Neuronal stem cell (in vitro differentiated cells): ENCODE measurements at regions not wholly inside any gene's neighbourhood (a gene's known extent, or its start where the extent isn't known, plus 50 kb on each side); places are given as distances from the start of the nearest gene placed in this dataset.

Source experiments
- DNase-seq: peaks from one replicate; pipeline ENCODE4 v3.0.0-alpha.2; 2013; ENCODE audit warnings: low spot score
- H2AFZ ChIP-seq: one replicate; pipeline ENCODE4 v1.6.1; 2013; ENCODE audit warnings: mild to moderate bottlenecking, low read length, inconsistent platforms
- H2AK5ac ChIP-seq: 2 replicates; pipeline ENCODE4 v1.6.1; 2013; ENCODE audit warnings: low read depth, mild to moderate bottlenecking, inconsistent platforms, low read length, moderate library complexity, mixed read lengths
- H2BK120ac ChIP-seq: 2 replicates; pipeline ENCODE4 v1.6.1; 2013; ENCODE audit warnings: low read depth, mild to moderate bottlenecking, inconsistent platforms, low read length, moderate library complexity, mixed read lengths
- H2BK12ac ChIP-seq: one replicate; pipeline ENCODE4 v1.6.1; 2013; ENCODE audit warnings: low read length, inconsistent platforms
- H2BK15ac ChIP-seq: 2 replicates; pipeline ENCODE4 v1.6.1; 2013; ENCODE audit warnings: mild to moderate bottlenecking, low read length, inconsistent platforms, mixed read lengths
- H2BK5ac ChIP-seq: one replicate; pipeline ENCODE4 v1.6.1; 2013; ENCODE audit warnings: inconsistent platforms, mild to moderate bottlenecking, low read length, moderate library complexity
- H3K14ac ChIP-seq: one replicate; pipeline ENCODE4 v1.6.1; 2013; ENCODE audit warnings: low read length, inconsistent platforms
- H3K18ac ChIP-seq: 2 replicates; pipeline ENCODE4 v1.6.1; 2013; ENCODE audit warnings: low read length, inconsistent platforms
- H3K23ac ChIP-seq: 2 replicates; pipeline ENCODE4 v1.6.1; 2013; ENCODE audit warnings: low read depth, mild to moderate bottlenecking, mixed read lengths, low read length, inconsistent platforms; ENCODE audit not compliant: poor library complexity
- H3K27ac ChIP-seq: replicated peaks from 3 replicates; pipeline ENCODE4 v1.5.1; 2013; ENCODE audit warnings: low read length, inconsistent platforms
- H3K27me3 ChIP-seq, 3 experiments: 2 replicates each; pipeline ENCODE4 v1.6.1; 2013; ENCODE audit warnings: low read length in 3 of 3, mild to moderate bottlenecking in 2 of 3, inconsistent platforms in 1 of 3, low read depth in 1 of 3, mixed read lengths in 1 of 3, moderate library complexity in 1 of 3; ENCODE audit not compliant: control insufficient read depth in 3 of 3, insufficient read depth in 3 of 3
- H3K36me3 ChIP-seq, 2 donors: replicated peaks in 1 of 2; 2 replicates each; pipeline ENCODE4 v1.6.1; 2013; ENCODE audit warnings: low read length in 2 of 2; ENCODE audit not compliant: control insufficient read depth in 2 of 2, insufficient read depth in 2 of 2
- H3K4ac ChIP-seq: 2 replicates; pipeline ENCODE4 v1.6.1; 2013; ENCODE audit warnings: inconsistent platforms, mild to moderate bottlenecking, low read length, moderate library complexity
- H3K4me1 ChIP-seq, 2 donors: 1 replicate in 1 of 2; 2 replicates in 1 of 2; pipeline ENCODE4 v1.6.1; 2013; ENCODE audit warnings: low read length in 2 of 2, low read depth in 1 of 2; ENCODE audit not compliant: control insufficient read depth in 2 of 2, insufficient read depth in 1 of 2
- H3K4me2 ChIP-seq: one replicate; pipeline ENCODE4 v1.6.1; 2013; ENCODE audit warnings: mild to moderate bottlenecking, low read length, inconsistent platforms; ENCODE audit not compliant: insufficient read depth, poor library complexity, severe bottlenecking
- H3K4me3 ChIP-seq, 2 donors: 2 replicates each; pipeline ENCODE4 v1.5.1; 2013; ENCODE audit warnings: low read length in 2 of 2, mild to moderate bottlenecking in 2 of 2, inconsistent platforms in 1 of 2, moderate library complexity in 1 of 2
- H3K79me1 ChIP-seq: one replicate; pipeline ENCODE4 v1.6.1; 2013; ENCODE audit warnings: low read depth, mild to moderate bottlenecking, inconsistent platforms, low read length, moderate library complexity
- H3K9ac ChIP-seq: one replicate; pipeline ENCODE4 v1.6.1; 2013; ENCODE audit warnings: mild to moderate bottlenecking, low read depth, low read length, inconsistent platforms; ENCODE audit not compliant: poor library complexity
- H3K9me3 ChIP-seq, 2 donors: replicated peaks in 1 of 2; 2 replicates each; pipeline versions ENCODE3 to v1.6.1; 2013; ENCODE audit warnings: low read length in 2 of 2, mild to moderate bottlenecking in 2 of 2, inconsistent platforms in 1 of 2, low read depth in 1 of 2, mixed read lengths in 1 of 2, moderate library complexity in 1 of 2; ENCODE audit not compliant: control insufficient read depth in 2 of 2, insufficient read depth in 1 of 2
- H4K8ac ChIP-seq: one replicate; pipeline ENCODE4 v1.6.1; 2013; ENCODE audit warnings: low read depth, mild to moderate bottlenecking, inconsistent platforms, low read length, moderate library complexity
- H4K91ac ChIP-seq: one replicate; pipeline ENCODE4 v1.6.1; 2013; ENCODE audit warnings: low read length, low read depth, mild to moderate bottlenecking, inconsistent platforms; ENCODE audit not compliant: poor library complexity
- WGBS, 2 donors: extraction: QIAGEN DNeasy Blood & Tissue Kit; methylation state at CpG; one replicate each; pipeline ENCODE4 v1.1.7; 2013; ENCODE audit warnings: missing lambda C conversion rate in 2 of 2, mixed read lengths in 1 of 2; ENCODE audit not compliant: insufficient read length in 2 of 2, insufficient replicate concordance in 1 of 2; ENCODE audit errors: extremely low coverage in 2 of 2; 5-methylcytosine and 5-hydroxymethylcytosine counted together

DNA sequence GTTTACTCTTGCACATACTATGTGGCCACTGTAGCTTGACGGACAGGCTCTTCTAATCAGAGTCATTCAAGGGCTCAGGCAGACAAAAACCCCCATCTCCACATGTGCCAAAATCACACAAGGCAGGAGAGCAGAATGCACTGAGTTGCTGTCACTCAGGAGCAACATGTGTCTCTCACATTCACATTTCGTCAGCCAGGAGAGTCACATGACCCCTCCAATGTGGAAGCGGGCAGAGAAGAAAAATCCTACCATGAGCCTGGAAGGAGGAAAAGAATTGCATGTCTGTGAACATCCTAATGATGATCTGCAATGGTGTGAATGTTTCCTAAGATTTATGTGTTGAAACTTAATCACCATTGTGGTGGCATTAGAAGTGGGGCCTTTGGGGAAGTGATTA, 69.9 kb upstream of the MSX2 start:
- Histone ChIP-seq H4K91ac (no peak overlapping the region), H3K36me3 (no peaks in the 10 kb centered on the region), H3K23ac (no peak overlapping the region), H3K9ac (no peak overlapping the region), H2BK5ac (no peak overlapping the region), H3K27me3 (no peaks in the 10 kb centered on the region), H3K14ac (no peak overlapping the region), H3K9me3 (no peaks in the 10 kb centered on the region), H3K79me1 (no peaks in the 10 kb centered on the region), H2BK120ac (no peak overlapping the region), H3K4me3 (no peak overlapping the region), H3K4me2 (no peak overlapping the region), H2BK15ac (no peak overlapping the region), H2AFZ (no peak overlapping the region), H3K27ac (no peak overlapping the region), H3K4ac (no peak overlapping the region), H2AK5ac (no peak overlapping the region), H4K8ac (no peak overlapping the region), H2BK12ac (no peak overlapping the region), H3K4me1 (peaks cover 0 to 2% of the 10 kb centered on the region in 2 donors), H3K18ac (no peak overlapping the region)
- DNase-seq = no peak
- WGBS, 2 donors = no CpG with 5 or more reads among the region's 3 CpGs

DNA sequence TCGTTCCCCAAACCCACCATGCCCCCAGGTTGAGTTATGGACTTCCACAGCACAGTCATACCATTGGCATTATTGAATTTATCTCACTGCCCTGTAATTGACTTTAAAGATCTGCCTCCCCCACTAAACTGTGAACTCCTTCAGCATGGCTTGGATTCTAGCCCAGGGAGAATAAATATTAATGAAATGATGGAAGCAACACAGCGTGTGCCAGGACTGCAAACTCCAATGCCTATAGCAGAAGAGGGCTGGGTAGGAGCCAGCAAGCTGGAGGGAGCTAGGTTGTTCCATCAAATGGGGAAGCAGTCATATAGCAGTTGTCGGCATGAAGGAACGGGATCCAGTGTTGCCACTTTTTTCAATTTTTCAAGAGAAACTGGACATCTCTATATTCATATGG, 69.0 kb upstream of the MSX2 start:
- Histone ChIP-seq H4K8ac (no peak overlapping the region), H3K27me3 (no peaks in the 10 kb centered on the region), H4K91ac (no peak overlapping the region), H2BK15ac (no peak overlapping the region), H3K14ac (no peak overlapping the region), H3K4ac (no peak overlapping the region), H3K27ac (no peak overlapping the region), H3K4me2 (no peak overlapping the region), H3K79me1 (no peaks in the 10 kb centered on the region), H3K18ac (no peak overlapping the region), H3K36me3 (no peaks in the 10 kb centered on the region), H2BK12ac (no peak overlapping the region), H2BK5ac (no peak overlapping the region), H2AFZ (no peak overlapping the region), H2BK120ac (no peak overlapping the region), H3K4me1 (peaks cover 0 to 2% of the 10 kb centered on the region in 2 donors), H3K4me3 (no peak overlapping the region), H3K9me3 (no peaks in the 10 kb centered on the region), H3K23ac (no peak overlapping the region), H3K9ac (no peak overlapping the region), H2AK5ac (no peak overlapping the region)
- DNase-seq = no peak
- no CpG with 5 or more reads among the region's 4 CpGs for WGBS, 2 donors

DNA sequence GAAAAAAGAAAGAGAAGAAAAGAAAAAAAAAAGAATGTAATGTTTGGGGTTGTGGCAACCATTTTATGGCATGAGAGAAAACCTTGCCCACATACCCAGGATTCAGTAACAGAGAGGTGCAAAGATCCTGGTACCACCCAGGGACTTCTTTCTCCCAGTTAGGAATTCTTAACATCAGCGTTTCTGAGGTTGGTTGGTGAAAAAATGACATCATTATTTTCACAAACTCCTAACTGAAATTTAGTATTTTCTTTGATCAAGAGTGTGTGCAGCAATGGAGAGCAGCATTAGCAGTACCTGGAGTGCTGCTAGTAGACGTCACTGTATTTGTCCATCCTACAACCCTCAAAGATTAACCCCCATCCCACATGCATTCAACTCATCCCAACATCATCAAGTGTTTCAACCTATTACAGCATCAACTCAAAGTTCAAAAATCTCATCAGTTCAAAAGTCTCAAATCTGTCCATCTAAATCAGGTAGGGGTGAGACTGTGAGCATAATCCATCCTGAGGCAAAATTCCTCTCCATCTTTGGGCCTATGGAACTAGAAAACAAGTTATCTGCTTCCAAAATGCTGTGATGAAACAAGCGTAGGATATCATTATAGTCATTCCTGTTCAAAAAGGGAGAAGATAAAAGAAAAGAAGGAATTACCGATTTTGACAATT, 60.1 kb upstream of the MSX2 start:
- WGBS, 2 donors = no CpG with 5 or more reads among the region's 4 CpGs
- no peaks in the 10 kb centered on the region for H3K79me1 ChIP-seq

DNA sequence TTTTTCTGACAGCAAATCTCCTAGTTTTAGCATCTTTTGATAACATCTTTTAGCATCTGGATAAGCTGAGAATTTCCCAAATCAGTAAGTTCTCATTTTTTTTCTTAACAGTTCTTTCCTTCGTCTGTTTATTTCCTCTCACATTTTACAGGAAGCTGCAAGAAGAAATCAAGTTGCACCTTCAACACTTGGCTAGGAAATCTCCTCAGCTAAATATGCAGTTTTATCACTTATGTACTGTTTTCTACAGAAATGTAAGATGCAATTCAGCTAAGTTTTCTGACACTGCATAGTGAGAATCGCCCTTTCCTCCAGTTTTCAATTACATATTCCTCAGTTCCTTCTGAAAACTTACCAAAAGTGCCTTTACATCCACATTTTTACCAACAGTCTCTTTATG, 59.0 kb upstream of the MSX2 start:
- Histone ChIP-seq H4K91ac (no peak overlapping the region), H3K14ac (no peak overlapping the region), H2BK15ac (no peak overlapping the region), H3K4ac (no peak overlapping the region), H3K4me1 (peaks cover 0 to 2% of the 10 kb centered on the region in 2 donors), H3K9ac (no peak overlapping the region), H3K23ac (no peak overlapping the region), H3K4me2 (no peak overlapping the region), H3K9me3 (peaks cover 0 to 2% of the 10 kb centered on the region in 2 donors), H3K27ac (no peak overlapping the region), H2AK5ac (no peak overlapping the region), H4K8ac (no peak overlapping the region), H3K4me3 (no peak overlapping the region), H3K27me3 (no peaks in the 10 kb centered on the region), H2AFZ (no peak overlapping the region), H2BK120ac (no peak overlapping the region), H3K18ac (no peak overlapping the region), H2BK12ac (no peak overlapping the region), H3K79me1 (no peaks in the 10 kb centered on the region), H2BK5ac (no peak overlapping the region), H3K36me3 (no peaks in the 10 kb centered on the region)
- no CpG with 5 or more reads among the region's 2 CpGs for WGBS, 2 donors
- no peak for DNase-seq

More for the DNA sequence above, 60.1 kb upstream of the MSX2 start:
- no peak overlapping the region for H4K91ac ChIP-seq
- H2AK5ac ChIP-seq = no peak overlapping the region
- no peak overlapping the region for H3K4me3 ChIP-seq
- no peak overlapping the region for H3K4me2 ChIP-seq
- peaks cover 0 to 2% of the 10 kb centered on the region in 2 donors for H3K4me1 ChIP-seq
- H2BK15ac ChIP-seq = no peak overlapping the region
- H3K9me3 ChIP-seq = peaks cover 0 to 2% of the 10 kb centered on the region in 2 donors
- H3K9ac ChIP-seq = no peak overlapping the region
- no peak overlapping the region for H4K8ac ChIP-seq
- H3K36me3 ChIP-seq = no peaks in the 10 kb centered on the region
- no peak overlapping the region for H3K4ac ChIP-seq
- no peak overlapping the region for H2BK120ac ChIP-seq
- H2BK5ac ChIP-seq = no peak overlapping the region
- DNase-seq = no peak
- no peak overlapping the region for H3K23ac ChIP-seq
- no peak overlapping the region for H3K18ac ChIP-seq
- H2AFZ ChIP-seq = no peak overlapping the region
- H3K27me3 ChIP-seq = no peaks in the 10 kb centered on the region
- H3K14ac ChIP-seq = no peak overlapping the region
- H2BK12ac ChIP-seq = no peak overlapping the region
- H3K27ac ChIP-seq = no peak overlapping the region
